HepG2 (cell line): ENCODE measurements at regions not wholly inside any gene's neighbourhood (a gene's known extent, or its start where the extent isn't known, plus 50 kb on each side); places are given as distances from the start of the nearest gene placed in this dataset.

ENCODE experiments used
- ATAC-seq: fragments of 200-7000 bp; cut with Tn5 transposase; 3 replicates; pipeline ENCODE4 v1.9.1; 2020; ENCODE audit warnings: mild to moderate bottlenecking, moderate library complexity
- BruUV-seq: library from RNA; stranded (reverse); fragments of 400-500 nt; replicated peaks from 2 replicates; lab custom pipeline; 2021; lab: Mats Ljungman, UMichigan
- CTCF ChIA-PET: fragments of 300-600 bp; formaldehyde crosslinking; extraction: SDS; loops from one replicate; lab custom pipeline; 2021; ENCODE audit warnings: low total read pairs, inconsistent platforms, low intra/inter-chr PET ratio; lab: Yijun Ruan, JAX
- POLR2A ChIA-PET: fragments of 350-600 bp; sonication (Branson Sonifier 250); formaldehyde crosslinking; loops from one replicate; lab custom pipeline; 2020; ENCODE audit warnings: antibody characterized with exemption, inconsistent platforms; lab: Yijun Ruan, JAX
- DNase-seq: peaks from one replicate; pipeline ENCODE4 v3.0.0-alpha.2; 2015; ENCODE audit warnings: low spot score
- FAIRE-seq: peaks from 3 replicates; lab custom pipeline; 2011; peaks lifted over from hg19 to GRCh38; lab: Jason Lieb, UNC
- H2AFZ ChIP-seq: one replicate; pipeline ENCODE4 v1.6.1; 2011; ENCODE audit warnings: low read length, inconsistent platforms
- H3K27ac ChIP-seq: fragments of 300-600 bp; 3 replicates; pipeline ENCODE4 v1.8.0; 2011; ENCODE audit warnings: mixed run types, mild to moderate bottlenecking, mixed read lengths, low read length, inconsistent platforms; ENCODE audit not compliant: insufficient read depth; ENCODE audit errors: extremely low read length
- H3K27me3 ChIP-seq, 2 experiments: fragments of 200-600 bp in 1 of 2; 2 replicates in 1 of 2; 3 replicates in 1 of 2; pipeline versions ENCODE4 v1.6.0 to v1.8.0; 2011; ENCODE audit warnings: low read length in 2 of 2, mild to moderate bottlenecking in 2 of 2, moderate library complexity in 2 of 2, inconsistent platforms in 1 of 2; ENCODE audit not compliant: insufficient read depth in 2 of 2, control insufficient read depth in 1 of 2
- H3K36me3 ChIP-seq, 2 experiments: fragments of 200-600 bp in 1 of 2; replicated peaks in 1 of 2; 2 replicates in 1 of 2; 3 replicates in 1 of 2; pipeline versions ENCODE4 v1.5.1 to v1.8.0; 2011; ENCODE audit warnings: low read length in 2 of 2, inconsistent platforms in 1 of 2; ENCODE audit not compliant: insufficient read depth in 2 of 2, control insufficient read depth in 1 of 2
- H3K4me1 ChIP-seq: 2 replicates; pipeline ENCODE4 v1.5.1; 2012; ENCODE audit warnings: low read length, inconsistent platforms; ENCODE audit not compliant: insufficient read depth
- H3K4me2 ChIP-seq: 2 replicates; pipeline ENCODE4 v1.6.0; 2011; ENCODE audit warnings: low read depth, low read length, inconsistent platforms
- H3K4me3 ChIP-seq, 3 experiments: fragments of 200-600 bp in 1 of 3; sonication (generic), shearing (Covaris generic) in 1 of 3; replicated peaks in 1 of 3; 2 replicates each; pipeline ENCODE4 v1.5.1; 2011 to 2016; ENCODE audit warnings: low read length in 3 of 3, inconsistent platforms in 2 of 3, low read depth in 2 of 3, mild to moderate bottlenecking in 2 of 3, control low read depth in 1 of 3, mixed read lengths in 1 of 3; ENCODE audit not compliant: insufficient read depth in 1 of 3
- H3K79me2 ChIP-seq: one replicate; pipeline ENCODE4 v1.6.1; 2011; ENCODE audit warnings: low read length, inconsistent platforms; ENCODE audit not compliant: insufficient read depth
- H3K9ac ChIP-seq: 2 replicates; pipeline ENCODE4 v1.6.0; 2011; ENCODE audit warnings: mild to moderate bottlenecking, low read depth, low read length, inconsistent platforms; ENCODE audit not compliant: insufficient read depth
- H3K9me3 ChIP-seq: 2 replicates; pipeline ENCODE4 v1.5.1; 2012; ENCODE audit warnings: mild to moderate bottlenecking, low read length
- H4K20me1 ChIP-seq: 2 replicates; pipeline ENCODE4 v1.6.0; 2011; ENCODE audit warnings: inconsistent platforms, mild to moderate bottlenecking, low read length, moderate library complexity; ENCODE audit not compliant: insufficient read depth
- ARNTL ChIP-seq: sonication (generic); formaldehyde crosslinking; IDR thresholded peaks from 2 replicates; pipeline ENCODE4 v1.4.0; 2020; ENCODE audit warnings: mild to moderate bottlenecking, missing genetic modification reagents
- BRCA1 ChIP-seq: sonication (generic); formaldehyde crosslinking; IDR thresholded peaks from 2 replicates; pipeline ENCODE4 v1.4.0; 2020; ENCODE audit warnings: missing genetic modification reagents
- HNRNPLL ChIP-seq: fragments of 200-400 bp; formaldehyde crosslinking; IDR thresholded peaks from 2 replicates; pipeline ENCODE4 v1.6.1; 2017; ENCODE audit warnings: mild to moderate bottlenecking, low read depth, low read length; ENCODE audit not compliant: poor library complexity, severe bottlenecking
- IRX3 ChIP-seq: sonication (generic); formaldehyde crosslinking; IDR thresholded peaks from 2 replicates; pipeline ENCODE4 v1.8.1; 2023; ENCODE audit warnings: mild to moderate bottlenecking, low read depth, missing genetic modification reagents, borderline replicate concordance
- NFATC3 ChIP-seq: sonication (generic); formaldehyde crosslinking; IDR thresholded peaks from 2 replicates; pipeline ENCODE4 v1.5.1; 2020; ENCODE audit warnings: mild to moderate bottlenecking, missing genetic modification reagents
- PRMT3 ChIP-seq: sonication (generic); formaldehyde crosslinking; IDR thresholded peaks from 2 replicates; pipeline ENCODE4 v1.8.1; 2022; ENCODE audit warnings: low read depth, mild to moderate bottlenecking, moderate library complexity, missing genetic modification reagents, borderline replicate concordance
- REL ChIP-seq: sonication (generic); formaldehyde crosslinking; conservative IDR thresholded peaks from 2 replicates; pipeline ENCODE4 v1.8.0; 2022; ENCODE audit warnings: mild to moderate bottlenecking, missing genetic modification reagents, moderate library complexity
- RFX5 ChIP-seq: IDR thresholded peaks from 2 replicates; pipeline ENCODE4 v1.6.1; 2011; ENCODE audit warnings: low read depth, low read length, improper control_type of control experiment
- TRIM24 ChIP-seq: sonication (generic); formaldehyde crosslinking; IDR thresholded peaks from 2 replicates; pipeline ENCODE4 v1.8.0; 2022; ENCODE audit warnings: mild to moderate bottlenecking, missing genetic modification reagents
- ZNF776 ChIP-seq: sonication (generic); formaldehyde crosslinking; IDR thresholded peaks from 2 replicates; pipeline ENCODE4 v1.4.0; 2020; ENCODE audit warnings: mild to moderate bottlenecking, missing genetic modification reagents
- ZSCAN5A ChIP-seq: sonication (generic); formaldehyde crosslinking; IDR thresholded peaks from 2 replicates; pipeline ENCODE4 v1.8.0; 2022; ENCODE audit warnings: mild to moderate bottlenecking, missing genetic modification reagents, borderline replicate concordance
- ZUFSP ChIP-seq: sonication (generic); formaldehyde crosslinking; IDR thresholded peaks from 2 replicates; pipeline ENCODE4 v1.9.0; 2021; ENCODE audit warnings: missing genetic modification reagents, mild to moderate bottlenecking, borderline replicate concordance
- WGBS: methylation state at CpG from one replicate; pipeline ENCODE4 v1.1.6; 2017; ENCODE audit warnings: low lambda C conversion rate; 5-methylcytosine and 5-hydroxymethylcytosine counted together
- in situ Hi-C: cut with HindIII; loops from 2 replicates; pipeline ENCODE4 v1.10.0; 2017; ENCODE audit warnings: low pct_unique_long_range_greater_than_20kb; ENCODE audit not compliant: extremely low pct_ligation_motif_present
- intact Hi-C: fragments of 100-400 bp; cut with micrococcal nuclease; formaldehyde crosslinking; loops from one replicate; pipeline ENCODE4 v1.10.0; 2022; ENCODE audit not compliant: unreplicated experiment

- BruUV-seq = no TSS peak
- peaks cover 3 to 4% of the 10 kb centered on the region in 2 experiments; a peak in 1 of 5 replicates for H3K27me3 ChIP-seq
- 46% methylated on average over 19 of the region's 19 CpGs for WGBS
- ChIA-PET POLR2A (no interaction called here), CTCF (no interaction called here)
- H3K4me1 ChIP-seq = no peaks in the 10 kb centered on the region
- H3K27ac ChIP-seq = no peak overlapping the region
- in situ Hi-C loops (no loop called here), intact Hi-C loops (no loop called here)
- TF ChIP-seq HNRNPLL (peak; percentile 31), ZNF776 (CRISPR knock-in tag) (peak; percentile 29; the same call in 1 of the 2 replicates), IRX3 (CRISPR knock-in tag) (no peak), REL (no peak)
- DNase-seq = no peak
- H3K4me2 ChIP-seq = no peak overlapping the region
- no peak for FAIRE-seq
- H2AFZ ChIP-seq = no peak overlapping the region
- ATAC-seq = no peak
- no peaks in the 10 kb centered on the region for H3K36me3 ChIP-seq
- H3K9me3 ChIP-seq = no peaks in the 10 kb centered on the region
- no peak overlapping the region for H3K4me3 ChIP-seq
- H3K79me2 ChIP-seq = no peaks in the 10 kb centered on the region
- no peak overlapping the region for H3K9ac ChIP-seq
- no peaks in the 10 kb centered on the region for H4K20me1 ChIP-seq
These were observed 211.0 kb downstream of the NFATC2 start for GRCh38 chr20:51331481-51331880.

GRCh38 chr20:51329845-51330244 lies 212.7 kb downstream of the NFATC2 start:
- TF ChIP-seq BRCA1 (no peak), NFATC3 (CRISPR knock-in tag) (no peak), TRIM24 (CRISPR knock-in tag) (no peak), ARNTL (no peak), RFX5 (no peak), ZUFSP (CRISPR knock-in tag) (no peak), PRMT3 (no peak), ZSCAN5A (CRISPR knock-in tag) (no peak)
- TF ChIP-seq, all 625 proteins: peak for 0
- CTCF ChIA-PET = no interaction called here
- ATAC-seq (no peak), DNase-seq (no peak), FAIRE-seq (no peak)
- no peak overlapping the region for H3K4me3 ChIP-seq
- no peak overlapping the region for H3K27ac ChIP-seq
- in situ Hi-C loops = no loop called here
- no peaks in the 10 kb centered on the region for H3K36me3 ChIP-seq
- peaks cover 5 to 14% of the 10 kb centered on the region in 2 experiments; a peak in 2 of 5 replicates for H3K27me3 ChIP-seq
- no peak overlapping the region for H3K4me2 ChIP-seq
- 0% methylated on average over 1 of the region's 1 CpG for WGBS
- H3K9me3 ChIP-seq = no peaks in the 10 kb centered on the region
- POLR2A ChIA-PET = no interaction called here
- no peak overlapping the region for H2AFZ ChIP-seq
- no TSS peak for BruUV-seq
- intact Hi-C loops = no loop called here
- no peaks in the 10 kb centered on the region for H3K79me2 ChIP-seq
- no peak overlapping the region for H3K9ac ChIP-seq
- H4K20me1 ChIP-seq = no peaks in the 10 kb centered on the region
- H3K4me1 ChIP-seq = no peaks in the 10 kb centered on the region
